ENCODE measurements at regions not wholly inside any gene's neighbourhood (a gene's known extent, or its start where the extent isn't known, plus 50 kb on each side); places are given as distances from the start of the nearest gene placed in this dataset.

GRCh38 chr1:193666485-193667083, 480.2 kb upstream of the B3GALT2 start:
- no peak for DNase-seq (ENCODE audit: low read depth in 1 of 2, low spot score in 1 of 2)

- no peak for DNase-seq (ENCODE audit: low read depth in 1 of 2, low spot score in 1 of 2)
These were observed 477.6 kb upstream of the B3GALT2 start for GRCh38 chr1:193663965-193664364.

GRCh38 chr1:193662030-193662429, 475.6 kb upstream of the B3GALT2 start:
- no peak for DNase-seq (ENCODE audit: low read depth in 1 of 2, low spot score in 1 of 2)

GRCh38 chr1:193661385-193661784, 475.0 kb upstream of the B3GALT2 start:
- no peak for DNase-seq (ENCODE audit: low read depth in 1 of 2, low spot score in 1 of 2)

- DNase-seq (ENCODE audit: low read depth in 1 of 2, low spot score in 1 of 2): no peak
These were observed 474.0 kb upstream of the B3GALT2 start for GRCh38 chr1:193660428-193660827.

GRCh38 chr1:193658691-193659090, 472.3 kb upstream of the B3GALT2 start:
- DNase-seq (ENCODE audit: low read depth in 1 of 2, low spot score in 1 of 2): no peak

- DNase-seq (ENCODE audit: low read depth in 1 of 2, low spot score in 1 of 2): no peak
These were observed 471.7 kb upstream of the B3GALT2 start for GRCh38 chr1:193658081-193658480.

- no peak for DNase-seq (ENCODE audit: low read depth in 1 of 2, low spot score in 1 of 2)
These were observed 471.1 kb upstream of the B3GALT2 start for GRCh38 chr1:193657552-193657951.

GRCh38 chr1:193656841-193657240, 470.4 kb upstream of the B3GALT2 start:
- DNase-seq (ENCODE audit: low read depth in 1 of 2, low spot score in 1 of 2): no peak

- no peak for DNase-seq (ENCODE audit: low read depth in 1 of 2, low spot score in 1 of 2)
These were observed 468.7 kb upstream of the B3GALT2 start for GRCh38 chr1:193654951-193655735.

GRCh38 chr1:193649587-193649986, 463.2 kb upstream of the B3GALT2 start:
- DNase-seq (ENCODE audit: low read depth in 1 of 2, low spot score in 1 of 2): no peak

GRCh38 chr1:193634876-193635275, 448.5 kb upstream of the B3GALT2 start:
- DNase-seq (ENCODE audit: low read depth in 1 of 2, low spot score in 1 of 2): no peak

- no peak for DNase-seq (ENCODE audit: low read depth in 1 of 2, low spot score in 1 of 2)
These were observed 448.1 kb upstream of the B3GALT2 start for GRCh38 chr1:193634470-193634869.

GRCh38 chr1:193633991-193634390, 447.6 kb upstream of the B3GALT2 start:
- no peak for DNase-seq (ENCODE audit: low read depth in 1 of 2, low spot score in 1 of 2)

GRCh38 chr1:193633093-193633492, 446.7 kb upstream of the B3GALT2 start:
- DNase-seq (ENCODE audit: low read depth in 1 of 2, low spot score in 1 of 2): no peak

- DNase-seq (ENCODE audit: low read depth in 1 of 2, low spot score in 1 of 2): no peak
These were observed 444.9 kb upstream of the B3GALT2 start for GRCh38 chr1:193631306-193631705.

- no peak for DNase-seq (ENCODE audit: low read depth in 1 of 2, low spot score in 1 of 2)
These were observed 443.5 kb upstream of the B3GALT2 start for GRCh38 chr1:193629875-193630274.

GRCh38 chr1:193626695-193627094, 440.3 kb upstream of the B3GALT2 start:
- DNase-seq (ENCODE audit: low read depth in 1 of 2, low spot score in 1 of 2): no peak

- no peak for DNase-seq (ENCODE audit: low read depth in 1 of 2, low spot score in 1 of 2)
These were observed 438.8 kb upstream of the B3GALT2 start for GRCh38 chr1:193625255-193625654.

GRCh38 chr1:193619911-193620310, 433.5 kb upstream of the B3GALT2 start:
- no peak for DNase-seq (ENCODE audit: low read depth in 1 of 2, low spot score in 1 of 2)

- DNase-seq (ENCODE audit: low read depth in 1 of 2, low spot score in 1 of 2): no peak
These were observed 428.4 kb upstream of the B3GALT2 start for GRCh38 chr1:193614817-193615216.

GRCh38 chr1:193614275-193614674, 427.9 kb upstream of the B3GALT2 start:
- no peak for DNase-seq (ENCODE audit: low read depth in 1 of 2, low spot score in 1 of 2)

GRCh38 chr1:193613041-193613440, 426.6 kb upstream of the B3GALT2 start:
- no peak for DNase-seq (ENCODE audit: low read depth in 1 of 2, low spot score in 1 of 2)
